ENCODE measurements at regions not wholly inside any gene's neighbourhood (a gene's known extent, or its start where the extent isn't known, plus 50 kb on each side); places are given as distances from the start of the nearest gene placed in this dataset.
"Not testable (repeated sequence)": the region's sequence is repeated elsewhere in the genome, so short reads cannot be mapped to it uniquely, and the experiment has no call there.

- Histone ChIP-seq H3K36me3 (no peaks in the 10 kb centered on the region), H3K27me3 (no peaks in the 10 kb centered on the region), H3K4me1 (no peaks in the 10 kb centered on the region), H3K9me3 (peaks cover 0 to 3% (median 0%) of the 10 kb centered on the region in 4 donors), H3K27ac (no peak overlapping the region), H3K4me3 (no peak overlapping the region)
- TF ChIP-seq POLR2AphosphoS5 (IDR thresholded peaks at IDR 0.05) (no peak), POLR2A (IDR thresholded peaks at IDR 0.05) (no peak), CTCF (IDR thresholded peaks at IDR 0.05) (no peak), EP300 (IDR thresholded peaks at IDR 0.05) (no peak)
- intact Hi-C loops (cut with DNase I; ENCODE audit: low total_unique reads), result no loop called here
- WGBS, 5 donors, result 86 to 93% (median 89%) methylated on average over 6 of the region's 6 CpGs
- DNase-seq, result no peak
These were observed 425.9 kb upstream of the POM121L12 start for GRCh38 chr7:52609511-52609910.

- Histone ChIP-seq H3K27ac (no peak overlapping the region), H3K27me3 (no peaks in the 10 kb centered on the region), H3K9me3 (peaks cover 0 to 21% (median 8%) of the 10 kb centered on the region in 4 donors), H3K4me3 (no peak overlapping the region), H3K36me3 (no peaks in the 10 kb centered on the region), H3K4me1 (no peaks in the 10 kb centered on the region)
- intact Hi-C loops (cut with DNase I; ENCODE audit: low total_unique reads), result no loop called here
- TF ChIP-seq EP300 (IDR thresholded peaks at IDR 0.05) (no peak), POLR2A (IDR thresholded peaks at IDR 0.05) (no peak), CTCF (IDR thresholded peaks at IDR 0.05) (no peak), POLR2AphosphoS5 (IDR thresholded peaks at IDR 0.05) (no peak)
- 64 to 73% (median 71%) methylated on average over 3 of the region's 3 CpGs for WGBS, 5 donors
- no peak for DNase-seq
These were observed 442.7 kb upstream of the POM121L12 start for GRCh38 chr7:52592698-52593097.

GRCh38 chr7:52586704-52587103 is 448.7 kb upstream of the POM121L12 start:
- no peaks in the 10 kb centered on the region for H3K4me1 ChIP-seq
- H3K27me3 ChIP-seq, result no peaks in the 10 kb centered on the region
- DNase-seq, result no peak
- intact Hi-C loops (cut with DNase I; ENCODE audit: low total_unique reads), result no loop called here
- H3K9me3 ChIP-seq, result peaks cover 0 to 14% (median 5%) of the 10 kb centered on the region in 4 donors
- H3K27ac ChIP-seq, result no peak overlapping the region
- TF ChIP-seq POLR2AphosphoS5 (IDR thresholded peaks at IDR 0.05) (no peak), CTCF (IDR thresholded peaks at IDR 0.05) (no peak), EP300 (IDR thresholded peaks at IDR 0.05) (no peak), POLR2A (IDR thresholded peaks at IDR 0.05) (no peak)
- no peaks in the 10 kb centered on the region for H3K36me3 ChIP-seq
- no peak overlapping the region for H3K4me3 ChIP-seq
- 8 to 10% (median 10%) methylated on average over 4 of the region's 4 CpGs for WGBS, 5 donors

GRCh38 chr7:52584041-52584440 is 451.4 kb upstream of the POM121L12 start:
- Histone ChIP-seq H3K9me3 (peaks cover 0 to 15% (median 10%) of the 10 kb centered on the region in 4 donors), H3K36me3 (no peaks in the 10 kb centered on the region), H3K27ac (no peak overlapping the region), H3K27me3 (no peaks in the 10 kb centered on the region), H3K4me1 (no peaks in the 10 kb centered on the region), H3K4me3 (no peak overlapping the region)
- no peak for DNase-seq
- 54 to 65% (median 63%) methylated on average over 2 of the region's 2 CpGs for WGBS, 5 donors
- intact Hi-C loops (cut with DNase I; ENCODE audit: low total_unique reads), result no loop called here
- TF ChIP-seq POLR2AphosphoS5 (IDR thresholded peaks at IDR 0.05) (no peak), POLR2A (IDR thresholded peaks at IDR 0.05) (no peak), CTCF (IDR thresholded peaks at IDR 0.05) (no peak), EP300 (IDR thresholded peaks at IDR 0.05) (no peak)

- 89 to 94% (median 93%) methylated on average over 6 of the region's 6 CpGs for WGBS, 5 donors
- DNase-seq; H3K27ac ChIP-seq; H3K36me3 ChIP-seq; H3K9me3 ChIP-seq; H3K4me1 ChIP-seq; H3K27me3 ChIP-seq; intact Hi-C loops (cut with DNase I; ENCODE audit: low total_unique reads); H3K4me3 ChIP-seq: not testable (repeated sequence)
These were observed 462.3 kb upstream of the POM121L12 start for GRCh38 chr7:52573141-52573540.
